Muscle of leg (tissue), 3 donors: ENCODE measurements at regions not wholly inside any gene's neighbourhood (a gene's known extent, or its start where the extent isn't known, plus 50 kb on each side); places are given as distances from the start of the nearest gene placed in this dataset.
A peak's percentile ranks its signal among the peaks of the same experiment; 100 is the strongest.

Experiments
- DNase-seq: peaks from one replicate; pipeline ENCODE4 v3.0.0; 2013
- H3K27ac ChIP-seq: one replicate; pipeline ENCODE4 v1.5.1; 2013; ENCODE audit warnings: mild to moderate bottlenecking, low read length, control low read depth
- H3K27me3 ChIP-seq: one replicate; pipeline ENCODE4 v1.6.1; 2013; ENCODE audit warnings: low read length; ENCODE audit not compliant: control insufficient read depth, insufficient read depth
- H3K36me3 ChIP-seq: one replicate; pipeline ENCODE4 v1.6.1; 2013; ENCODE audit warnings: low read length; ENCODE audit not compliant: control insufficient read depth, insufficient read depth
- H3K4me1 ChIP-seq: one replicate; pipeline ENCODE4 v1.6.1; 2013; ENCODE audit warnings: low read length; ENCODE audit not compliant: control insufficient read depth, insufficient read depth
- H3K4me3 ChIP-seq: one replicate; pipeline ENCODE4 v1.5.1; 2013; ENCODE audit warnings: low read length, control low read depth
- H3K9me3 ChIP-seq: replicated peaks from 2 replicates; pipeline ENCODE4 v1.6.1; 2013; ENCODE audit warnings: low read depth, low read length; ENCODE audit not compliant: control insufficient read depth
- WGBS: methylation state at CpG from one replicate; pipeline ENCODE4 v1.1.5; 2013; ENCODE audit warnings: missing lambda C conversion rate; ENCODE audit not compliant: insufficient coverage; 5-methylcytosine and 5-hydroxymethylcytosine counted together

DNA sequence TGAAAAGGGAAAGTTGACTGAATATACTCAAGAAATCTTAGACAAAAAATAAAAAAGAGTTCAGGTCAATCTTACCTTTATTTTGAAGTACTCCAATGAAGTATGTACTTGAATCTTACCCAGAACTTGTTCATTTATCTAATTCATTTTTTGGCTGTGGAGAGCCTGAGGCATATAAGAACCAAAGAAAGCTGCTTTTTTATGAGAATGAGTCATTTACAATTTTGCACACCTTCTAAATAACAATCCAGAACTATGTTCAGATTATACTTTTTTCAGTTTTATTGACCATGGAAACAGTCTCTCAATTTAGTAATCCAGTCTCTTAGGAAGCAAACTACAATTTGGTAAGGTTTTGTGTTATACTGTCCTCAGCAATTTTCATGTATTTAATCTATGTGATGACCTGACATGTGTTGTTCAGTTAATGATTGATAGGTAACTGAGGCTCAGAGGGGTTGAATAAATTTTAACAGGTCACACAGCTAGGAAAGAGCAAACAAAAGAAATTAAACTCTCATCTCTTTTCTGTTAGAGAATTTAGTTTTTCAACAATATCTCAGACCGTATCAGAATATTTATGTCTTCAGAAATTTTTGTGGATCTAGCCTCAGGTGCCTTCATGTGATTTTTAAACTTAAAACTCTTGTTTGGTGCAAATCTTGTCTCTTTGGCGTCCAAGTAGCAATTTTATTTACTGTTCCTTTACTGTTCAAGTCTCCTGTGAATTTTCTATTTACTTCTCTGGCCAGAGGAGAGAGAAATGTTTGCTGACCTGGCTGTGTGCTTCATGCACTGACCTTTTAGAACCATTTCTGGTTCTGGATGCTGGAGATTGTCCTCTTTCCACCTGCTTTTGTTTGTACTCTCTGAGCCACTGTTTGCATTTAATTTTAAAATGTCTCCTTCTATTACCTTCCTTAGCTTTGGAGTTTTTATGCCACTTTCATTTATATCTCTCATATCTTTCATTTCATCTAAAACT is 1453.4 kb downstream of the STIM2 start:
- no peaks in the 10 kb centered on the region for H3K9me3 ChIP-seq
- DNase-seq, result no peak
- no peaks in the 10 kb centered on the region for H3K27me3 ChIP-seq
- H3K27ac ChIP-seq, result no peak overlapping the region
- 40% methylated on average over 1 of the region's 2 CpGs for WGBS
- no peak overlapping the region for H3K4me3 ChIP-seq
- H3K4me1 ChIP-seq, result no peaks in the 10 kb centered on the region
- H3K36me3 ChIP-seq, result no peaks in the 10 kb centered on the region

DNA sequence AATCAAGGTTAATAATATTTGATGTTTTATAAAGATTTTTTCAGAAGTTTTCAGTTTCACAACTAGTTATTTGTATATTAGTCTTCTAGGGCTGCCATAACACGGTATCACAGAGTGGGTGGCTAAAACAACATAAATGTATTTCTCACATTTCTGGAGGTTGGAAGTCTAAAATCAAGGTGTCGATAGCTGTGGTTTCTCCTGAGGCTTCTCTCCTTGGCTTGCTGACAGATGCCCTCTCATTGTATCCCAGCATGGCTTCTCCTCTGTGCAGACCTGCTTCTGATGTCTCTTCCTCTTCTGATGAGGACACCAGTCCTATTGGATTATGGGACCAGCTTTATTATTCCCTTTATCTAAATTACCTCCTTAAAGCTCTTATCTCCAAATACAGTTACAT is 1456.6 kb downstream of the STIM2 start:
- no peaks in the 10 kb centered on the region for H3K9me3 ChIP-seq
- H3K4me1 ChIP-seq, result no peaks in the 10 kb centered on the region
- no peak overlapping the region for H3K4me3 ChIP-seq
- H3K27me3 ChIP-seq, result no peaks in the 10 kb centered on the region
- DNase-seq, result no peak
- WGBS, result no CpG with 5 or more reads among the region's 2 CpGs
- no peak overlapping the region for H3K27ac ChIP-seq
- no peaks in the 10 kb centered on the region for H3K36me3 ChIP-seq

DNA sequence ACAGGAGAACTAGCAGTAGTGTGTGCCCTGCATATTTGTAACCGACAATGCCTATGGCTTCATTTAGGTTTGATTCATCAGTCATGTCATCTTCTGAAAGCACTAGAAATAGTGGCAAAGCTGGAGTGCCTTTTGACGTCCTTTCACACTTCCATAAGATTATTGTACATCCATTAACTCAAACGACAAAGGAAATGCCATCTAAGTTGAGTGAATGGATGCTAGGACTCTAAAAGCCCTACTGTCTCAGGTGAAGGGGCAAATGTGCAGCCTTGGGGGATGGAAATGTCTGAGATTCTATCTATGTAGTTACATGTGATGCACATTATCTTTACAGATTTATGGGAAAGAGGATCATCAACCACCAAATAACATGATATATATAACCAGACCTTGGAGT is 1473.6 kb downstream of the STIM2 start:
- H3K36me3 ChIP-seq, result no peaks in the 10 kb centered on the region
- H3K4me1 ChIP-seq, result no peaks in the 10 kb centered on the region
- no peaks in the 10 kb centered on the region for H3K27me3 ChIP-seq
- no peaks in the 10 kb centered on the region for H3K9me3 ChIP-seq
- 100% methylated on average over 1 of the region's 3 CpGs for WGBS
- H3K27ac ChIP-seq, result no peak overlapping the region
- no peak overlapping the region for H3K4me3 ChIP-seq
- no peak for DNase-seq

GRCh38 chr4:28341784-28342183 is 1481.1 kb downstream of the STIM2 start:
- Histone ChIP-seq H3K36me3 (no peaks in the 10 kb centered on the region), H3K27ac (no peak overlapping the region), H3K4me3 (no peak overlapping the region), H3K4me1 (no peaks in the 10 kb centered on the region), H3K27me3 (no peaks in the 10 kb centered on the region), H3K9me3 (no peaks in the 10 kb centered on the region)
- DNase-seq, result no peak
- no CpG with 5 or more reads among the region's 2 CpGs for whole genome bisulfite sequencing

- Histone ChIP-seq H3K27me3 (no peaks in the 10 kb centered on the region), H3K4me3 (no peak overlapping the region), H3K36me3 (no peaks in the 10 kb centered on the region), H3K9me3 (no peaks in the 10 kb centered on the region), H3K27ac (no peak overlapping the region), H3K4me1 (no peaks in the 10 kb centered on the region)
- no peak for DNase-seq
These were observed 1489.8 kb downstream of the STIM2 start for GRCh38 chr4:28350485-28350884.

DNA sequence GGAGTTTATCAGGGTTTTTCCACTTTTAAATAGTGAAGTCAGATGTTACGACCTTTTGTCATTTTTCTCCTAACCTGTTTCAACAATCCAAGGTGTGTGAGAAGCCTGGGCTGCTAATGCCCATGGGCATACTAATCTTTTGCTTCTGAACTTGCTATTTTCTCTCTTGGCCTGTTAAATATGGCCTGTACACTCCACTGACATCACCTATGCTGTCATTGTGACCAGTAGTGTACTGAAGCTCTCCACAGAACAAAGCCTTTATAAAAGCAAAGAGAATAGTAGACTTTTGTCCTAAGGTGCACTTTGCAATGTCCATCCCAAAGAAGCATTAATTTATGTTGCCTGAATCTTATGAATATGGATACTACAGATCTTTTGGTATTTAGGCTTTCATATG is 1490.5 kb downstream of the STIM2 start:
- Histone ChIP-seq H3K9me3 (no peaks in the 10 kb centered on the region), H3K36me3 (no peaks in the 10 kb centered on the region), H3K27me3 (no peaks in the 10 kb centered on the region), H3K27ac (no peak overlapping the region), H3K4me3 (no peak overlapping the region), H3K4me1 (no peaks in the 10 kb centered on the region)
- DNase-seq, result no peak
- WGBS, result no CpG with 5 or more reads among the region's 1 CpG

- DNase-seq, result no peak
- H3K9me3 ChIP-seq, result no peaks in the 10 kb centered on the region
- H3K4me1 ChIP-seq, result no peaks in the 10 kb centered on the region
- no peaks in the 10 kb centered on the region for H3K36me3 ChIP-seq
- no peak overlapping the region for H3K4me3 ChIP-seq
- 89% methylated on average over 1 of the region's 4 CpGs for WGBS
- no peaks in the 10 kb centered on the region for H3K27me3 ChIP-seq
- no peak overlapping the region for H3K27ac ChIP-seq
These were observed 1491.2 kb downstream of the STIM2 start for GRCh38 chr4:28351826-28352225.

- 40% methylated on average over 1 of the region's 1 CpG for WGBS
- Histone ChIP-seq H3K27me3 (no peaks in the 10 kb centered on the region), H3K9me3 (no peaks in the 10 kb centered on the region), H3K36me3 (no peaks in the 10 kb centered on the region), H3K4me1 (no peaks in the 10 kb centered on the region), H3K27ac (no peak overlapping the region), H3K4me3 (no peak overlapping the region)
- DNase-seq, result no peak
These were observed 1494.4 kb downstream of the STIM2 start for GRCh38 chr4:28354880-28355656.

DNA sequence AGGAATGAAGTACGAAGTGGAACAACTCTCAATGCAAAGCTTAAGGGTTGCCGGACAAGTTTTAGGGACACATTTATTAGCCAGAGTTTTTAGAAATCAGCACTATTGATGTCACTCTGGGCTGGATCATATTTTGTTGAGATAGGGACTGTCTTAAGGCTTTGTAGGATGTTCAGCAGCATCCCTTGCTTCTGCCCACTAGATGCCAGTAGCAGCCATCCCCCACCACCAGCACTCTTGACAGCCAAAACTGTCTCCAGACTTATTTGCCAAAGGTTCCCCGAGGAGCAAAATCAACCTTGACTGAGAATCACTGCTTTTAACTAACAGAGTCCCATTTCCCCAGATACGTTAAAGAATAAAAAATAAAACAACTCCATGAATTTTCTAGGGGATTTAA is 1497.3 kb downstream of the STIM2 start:
- H3K27ac ChIP-seq, result no peak overlapping the region
- H3K9me3 ChIP-seq, result no peaks in the 10 kb centered on the region
- H3K4me3 ChIP-seq, result no peak overlapping the region
- WGBS, result 86% methylated on average over 2 of the region's 4 CpGs
- no peaks in the 10 kb centered on the region for H3K36me3 ChIP-seq
- DNase-seq, result peak; percentile 35
- H3K27me3 ChIP-seq, result no peaks in the 10 kb centered on the region
- H3K4me1 ChIP-seq, result no peaks in the 10 kb centered on the region

DNA sequence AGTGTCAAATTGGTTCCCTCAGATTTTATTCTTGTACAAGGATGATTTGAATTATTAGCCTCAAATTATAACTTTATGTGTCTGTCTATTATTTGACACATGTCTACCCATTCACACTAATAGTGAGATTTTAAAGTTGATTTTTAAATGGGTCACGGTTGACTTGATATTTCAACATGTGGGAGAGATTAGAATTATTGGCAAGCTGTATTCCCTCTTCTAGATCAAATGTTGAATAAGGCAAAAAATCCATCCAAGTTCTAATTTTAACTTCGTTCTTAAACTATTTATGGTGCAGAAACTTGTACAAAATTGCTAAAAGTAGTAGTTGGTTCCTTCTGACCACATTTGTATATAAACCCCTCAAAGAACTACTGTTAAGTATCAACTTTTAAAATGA is 1498.0 kb downstream of the STIM2 start:
- H3K4me3 ChIP-seq, result no peak overlapping the region
- no peaks in the 10 kb centered on the region for H3K9me3 ChIP-seq
- peak; percentile 84 for DNase-seq
- H3K36me3 ChIP-seq, result no peaks in the 10 kb centered on the region
- H3K27me3 ChIP-seq, result no peaks in the 10 kb centered on the region
- WGBS, result no CpG with 5 or more reads among the region's 2 CpGs
- no peaks in the 10 kb centered on the region for H3K4me1 ChIP-seq
- H3K27ac ChIP-seq, result no peak overlapping the region
